Smooth muscle cell (in vitro differentiated cells): ENCODE measurements at regions not wholly inside any gene's neighbourhood (a gene's known extent, or its start where the extent isn't known, plus 50 kb on each side); places are given as distances from the start of the nearest gene placed in this dataset.

ENCODE experiments used
- DNase-seq: peaks from one replicate; lab custom pipeline; 2025; ENCODE audit not compliant: unreplicated experiment; lab: John Stamatoyannopoulos, UW
- H2AFZ ChIP-seq: fragments of 200-600 bp; sonication (generic); 2 replicates; pipeline ENCODE4 v1.6.0; 2016; ENCODE audit warnings: antibody characterized with exemption, low read depth, mild to moderate bottlenecking
- H3F3A ChIP-seq: fragments of 200-600 bp; sonication (generic); 2 replicates; pipeline ENCODE4 v1.6.0; 2017; ENCODE audit warnings: antibody characterized with exemption, low read depth
- H3K27ac ChIP-seq: fragments of 200-600 bp; sonication (generic); 2 replicates; pipeline ENCODE4 v1.5.1; 2016; ENCODE audit warnings: low read depth, mild to moderate bottlenecking
- H3K27me3 ChIP-seq: fragments of 200-600 bp; sonication (generic); 2 replicates; pipeline ENCODE4 v1.6.1; 2016; ENCODE audit warnings: low read depth, mild to moderate bottlenecking
- H3K36me3 ChIP-seq: fragments of 200-600 bp; sonication (generic); 2 replicates; pipeline ENCODE4 v1.5.1; 2016; ENCODE audit warnings: low read depth
- H3K4me1 ChIP-seq: fragments of 200-600 bp; sonication (generic); 2 replicates; pipeline ENCODE4 v1.5.1; 2016; ENCODE audit warnings: low read depth
- H3K4me2 ChIP-seq: fragments of 200-600 bp; sonication (generic); 2 replicates; pipeline ENCODE4 v1.6.0; 2016; ENCODE audit warnings: mild to moderate bottlenecking
- H3K4me3 ChIP-seq: fragments of 200-600 bp; sonication (generic); 2 replicates; pipeline ENCODE4 v1.5.1; 2016; ENCODE audit warnings: mild to moderate bottlenecking
- H3K79me2 ChIP-seq: fragments of 200-600 bp; sonication (generic); 2 replicates; pipeline ENCODE4 v1.6.0; 2016; ENCODE audit warnings: low read depth, mild to moderate bottlenecking
- H3K9ac ChIP-seq: fragments of 200-600 bp; sonication (generic); 2 replicates; pipeline ENCODE4 v1.6.0; 2016; ENCODE audit warnings: low read depth
- H3K9me3 ChIP-seq: fragments of 200-600 bp; sonication (generic); replicated peaks from 2 replicates; pipeline ENCODE4 v1.5.1; 2016; ENCODE audit warnings: low read depth
- H4K20me1 ChIP-seq: fragments of 200-600 bp; sonication (generic); 2 replicates; pipeline ENCODE4 v1.6.0; 2016; ENCODE audit warnings: low read depth
- CTCF ChIP-seq: fragments of 200-600 bp; sonication (generic); IDR thresholded peaks from 2 replicates; pipeline ENCODE4 v1.5.1; 2017; ENCODE audit warnings: borderline replicate concordance, mild to moderate bottlenecking, antibody characterized with exemption; ENCODE audit not compliant: insufficient read depth, poor library complexity, severe bottlenecking
- WGBS: methylation state at CpG from one replicate; pipeline ENCODE4 v1.1.7; 2016; ENCODE audit warnings: low lambda C conversion rate; 5-methylcytosine and 5-hydroxymethylcytosine counted together

- no peak overlapping the region for H3K4me3 ChIP-seq
- no peak overlapping the region for H3K9ac ChIP-seq
- peaks cover 35% of the 10 kb centered on the region for H3K27me3 ChIP-seq
- no peak for TF ChIP-seq CTCF
- no peaks in the 10 kb centered on the region for H3K36me3 ChIP-seq
- H4K20me1 ChIP-seq = no peaks in the 10 kb centered on the region
- H2AFZ ChIP-seq = no peak overlapping the region
- H3K4me1 ChIP-seq = no peaks in the 10 kb centered on the region
- no peaks in the 10 kb centered on the region for H3K9me3 ChIP-seq
- H3K79me2 ChIP-seq = no peaks in the 10 kb centered on the region
- H3K4me2 ChIP-seq = no peak overlapping the region
- H3F3A ChIP-seq = no peaks in the 10 kb centered on the region
- no peak overlapping the region for H3K27ac ChIP-seq
- DNase-seq = no peak
Observed at GRCh38 chr3:43218156-43218555, 68.2 kb upstream of the SNRK start.

GRCh38 chr3:43217633-43218032, 68.7 kb upstream of the SNRK start:
- no peaks in the 10 kb centered on the region for H4K20me1 ChIP-seq
- H3K9ac ChIP-seq = no peak overlapping the region
- no peak for DNase-seq
- no peak overlapping the region for H3K4me3 ChIP-seq
- 93% methylated on average over 4 of the region's 4 CpGs for WGBS
- H3K4me2 ChIP-seq = no peak overlapping the region
- no peaks in the 10 kb centered on the region for H3K4me1 ChIP-seq
- no peaks in the 10 kb centered on the region for H3K9me3 ChIP-seq
- H2AFZ ChIP-seq = no peak overlapping the region
- no peak overlapping the region for H3K27ac ChIP-seq
- H3K36me3 ChIP-seq = no peaks in the 10 kb centered on the region
- no peak for TF ChIP-seq CTCF
- H3K27me3 ChIP-seq = peaks cover 40% of the 10 kb centered on the region
- H3F3A ChIP-seq = no peaks in the 10 kb centered on the region
- H3K79me2 ChIP-seq = no peaks in the 10 kb centered on the region

GRCh38 chr3:43217206-43217605, 69.1 kb upstream of the SNRK start:
- no peak for DNase-seq
- peaks cover 42% of the 10 kb centered on the region for H3K27me3 ChIP-seq
- no peaks in the 10 kb centered on the region for H3K9me3 ChIP-seq
- H3K9ac ChIP-seq = no peak overlapping the region
- H3K79me2 ChIP-seq = no peaks in the 10 kb centered on the region
- no peaks in the 10 kb centered on the region for H4K20me1 ChIP-seq
- H3K36me3 ChIP-seq = no peaks in the 10 kb centered on the region
- H3K4me2 ChIP-seq = no peak overlapping the region
- TF ChIP-seq CTCF = no peak
- H2AFZ ChIP-seq = no peak overlapping the region
- H3K4me3 ChIP-seq = no peak overlapping the region
- H3K4me1 ChIP-seq = no peaks in the 10 kb centered on the region
- no peaks in the 10 kb centered on the region for H3F3A ChIP-seq
- H3K27ac ChIP-seq = no peak overlapping the region
- 82% methylated on average over 3 of the region's 3 CpGs for WGBS

DNA sequence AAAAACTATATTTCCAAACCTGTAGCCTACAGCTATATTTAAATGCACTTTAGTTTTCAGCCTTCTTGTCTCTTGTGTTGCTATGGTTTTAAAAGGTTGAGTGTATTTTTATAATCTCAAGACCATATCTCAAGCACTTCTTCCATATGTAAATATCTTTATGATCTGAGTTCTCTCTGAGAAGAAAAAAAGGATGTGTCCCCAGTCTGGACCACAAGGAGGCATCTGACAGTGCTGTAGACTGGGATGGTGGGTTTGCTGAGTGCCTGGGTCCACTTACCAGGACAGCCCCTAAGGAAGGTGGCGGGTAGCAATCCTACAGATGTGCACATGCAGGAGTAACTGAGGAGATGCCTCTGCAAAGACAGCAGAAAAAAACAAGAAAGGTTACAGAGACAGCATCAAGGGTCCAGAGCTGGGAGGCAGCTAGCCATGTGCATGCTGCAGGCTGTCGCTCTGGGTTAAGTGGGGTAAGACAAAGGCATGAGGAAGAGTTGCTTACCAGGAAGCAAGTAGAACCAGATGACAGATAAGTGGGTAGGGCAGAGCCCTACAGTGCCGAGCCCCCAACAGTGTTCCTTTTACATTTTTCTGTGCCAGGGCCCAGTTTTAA, 70.6 kb upstream of the SNRK start:
- no peak overlapping the region for H3K27ac ChIP-seq

More for the DNA sequence above, 70.6 kb upstream of the SNRK start:
- H3K4me1 ChIP-seq = no peaks in the 10 kb centered on the region
- peaks cover 50% of the 10 kb centered on the region for H3K27me3 ChIP-seq
- H3K9ac ChIP-seq = no peak overlapping the region
- no peaks in the 10 kb centered on the region for H4K20me1 ChIP-seq
- no peaks in the 10 kb centered on the region for H3K9me3 ChIP-seq
- 90% methylated on average over 3 of the region's 3 CpGs for WGBS
- no peak overlapping the region for H3K4me3 ChIP-seq
- no peaks in the 10 kb centered on the region for H3K36me3 ChIP-seq
- no peak overlapping the region for H3K4me2 ChIP-seq
- H3F3A ChIP-seq = no peaks in the 10 kb centered on the region
- no peak for TF ChIP-seq CTCF
- H3K79me2 ChIP-seq = no peaks in the 10 kb centered on the region
- no peak overlapping the region for H2AFZ ChIP-seq
- DNase-seq = no peak
